Subcutaneous abdominal adipose tissue (tissue), 5 donors: ENCODE measurements at regions not wholly inside any gene's neighbourhood (a gene's known extent, or its start where the extent isn't known, plus 50 kb on each side); places are given as distances from the start of the nearest gene placed in this dataset.
"Not testable (repeated sequence)": the region's sequence is repeated elsewhere in the genome, so short reads cannot be mapped to it uniquely, and the experiment has no call there.

Experiments used
- H3K27ac ChIP-seq: one replicate; pipeline ENCODE4 v1.7.0; 2013; ENCODE audit warnings: low read depth, mild to moderate bottlenecking, inconsistent platforms, low read length, moderate library complexity
- H3K27me3 ChIP-seq, 5 donors: one replicate each; pipeline ENCODE4 v1.7.0; 2013; ENCODE audit warnings: low read length in 5 of 5, inconsistent platforms in 1 of 5; ENCODE audit not compliant: control insufficient read depth in 5 of 5, insufficient read depth in 4 of 5
- H3K36me3 ChIP-seq, 5 donors: one replicate each; pipeline ENCODE4 v1.7.0; 2013; ENCODE audit warnings: low read length in 5 of 5; ENCODE audit not compliant: control insufficient read depth in 5 of 5, insufficient read depth in 5 of 5
- H3K4me1 ChIP-seq, 5 donors: one replicate each; pipeline ENCODE4 v1.7.0; 2013; ENCODE audit warnings: low read length in 5 of 5, mild to moderate bottlenecking in 3 of 5, moderate library complexity in 1 of 5; ENCODE audit not compliant: control insufficient read depth in 5 of 5, insufficient read depth in 5 of 5
- H3K4me3 ChIP-seq, 5 donors: one replicate each; pipeline ENCODE4 v1.7.0; 2013; ENCODE audit warnings: low read length in 5 of 5, low read depth in 1 of 5
- H3K9ac ChIP-seq, 5 donors: one replicate each; pipeline ENCODE4 v1.7.0; 2013; ENCODE audit warnings: low read length in 5 of 5, mild to moderate bottlenecking in 4 of 5, moderate library complexity in 3 of 5
- H3K9me3 ChIP-seq, 5 donors: one replicate each; pipeline ENCODE4 v1.7.0; 2013; ENCODE audit warnings: low read length in 5 of 5; ENCODE audit not compliant: control insufficient read depth in 5 of 5
- donor health status: healthy.
- donor health status: healthy.
- donor health status: healthy.
- donor health status: healthy.
- donor health status: healthy.

- Histone ChIP-seq H3K4me1 (no peaks in the 10 kb centered on the region), H3K27me3 (no peaks in the 10 kb centered on the region), H3K9ac (no peak overlapping the region), H3K4me3 (no peak overlapping the region), H3K9me3 (peaks cover 0 to 8% (median 0%) of the 10 kb centered on the region in 5 donors), H3K27ac (no peak overlapping the region), H3K36me3 (no peaks in the 10 kb centered on the region)
Observed at GRCh38 chr7:10439027-10439426, 534.6 kb upstream of the PHF14 start.

GRCh38 chr7:10455936-10456335 is 517.7 kb upstream of the PHF14 start:
- Histone ChIP-seq H3K4me3 (no peak overlapping the region), H3K4me1 (no peaks in the 10 kb centered on the region), H3K9ac (no peak overlapping the region), H3K36me3 (no peaks in the 10 kb centered on the region), H3K9me3 (peaks cover 0 to 4% (median 3%) of the 10 kb centered on the region in 5 donors), H3K27ac (no peak overlapping the region), H3K27me3 (no peaks in the 10 kb centered on the region)

- Histone ChIP-seq H3K27ac (no peak overlapping the region), H3K4me1 (no peaks in the 10 kb centered on the region), H3K9ac (no peak overlapping the region), H3K27me3 (no peaks in the 10 kb centered on the region), H3K4me3 (no peak overlapping the region), H3K36me3 (no peaks in the 10 kb centered on the region), H3K9me3 (peaks cover 0 to 4% (median 0%) of the 10 kb centered on the region in 5 donors)
Observed at GRCh38 chr7:10460474-10460873, 513.2 kb upstream of the PHF14 start.

GRCh38 chr7:10463701-10464100 is 510.0 kb upstream of the PHF14 start:
- Histone ChIP-seq H3K36me3 (no peaks in the 10 kb centered on the region), H3K4me3 (no peak overlapping the region), H3K4me1 (no peaks in the 10 kb centered on the region), H3K27me3 (no peaks in the 10 kb centered on the region), H3K27ac (no peak overlapping the region), H3K9ac (no peak overlapping the region), H3K9me3 (no peaks in the 10 kb centered on the region)

GRCh38 chr7:10465536-10465935 is 508.1 kb upstream of the PHF14 start:
- H3K4me1 ChIP-seq, H3K9ac ChIP-seq, H3K27ac ChIP-seq, H3K27me3 ChIP-seq, H3K4me3 ChIP-seq, H3K9me3 ChIP-seq, H3K36me3 ChIP-seq: not testable (repeated sequence)

- no peaks in the 10 kb centered on the region for H3K36me3 ChIP-seq
- H3K27me3 ChIP-seq = no peaks in the 10 kb centered on the region
- no peak overlapping the region for H3K9ac ChIP-seq
- H3K27ac ChIP-seq = no peak overlapping the region
- no peaks in the 10 kb centered on the region for H3K9me3 ChIP-seq
- H3K4me3 ChIP-seq = no peak overlapping the region
- H3K4me1 ChIP-seq = no peaks in the 10 kb centered on the region
Observed at GRCh38 chr7:10468908-10469307, 504.8 kb upstream of the PHF14 start.

- Histone ChIP-seq H3K4me3 (no peak overlapping the region), H3K4me1 (no peaks in the 10 kb centered on the region), H3K9me3 (no peaks in the 10 kb centered on the region), H3K27me3 (no peaks in the 10 kb centered on the region), H3K9ac (no peak overlapping the region), H3K36me3 (no peaks in the 10 kb centered on the region), H3K27ac (no peak overlapping the region)
Observed at GRCh38 chr7:10469476-10469875, 504.2 kb upstream of the PHF14 start.

- Histone ChIP-seq H3K9ac (no peak overlapping the region), H3K9me3 (no peaks in the 10 kb centered on the region), H3K27me3 (no peaks in the 10 kb centered on the region), H3K27ac (no peak overlapping the region), H3K36me3 (no peaks in the 10 kb centered on the region), H3K4me1 (no peaks in the 10 kb centered on the region), H3K4me3 (no peak overlapping the region)
Observed at GRCh38 chr7:10471280-10472058, 502.2 kb upstream of the PHF14 start.

GRCh38 chr7:10472115-10472514 is 501.6 kb upstream of the PHF14 start:
- Histone ChIP-seq H3K36me3 (no peaks in the 10 kb centered on the region), H3K27ac (no peak overlapping the region), H3K4me1 (no peaks in the 10 kb centered on the region), H3K9ac (no peak overlapping the region), H3K27me3 (no peaks in the 10 kb centered on the region), H3K4me3 (no peak overlapping the region), H3K9me3 (no peaks in the 10 kb centered on the region)

- no peaks in the 10 kb centered on the region for H3K4me1 ChIP-seq
- no peak overlapping the region for H3K27ac ChIP-seq
- H3K27me3 ChIP-seq = no peaks in the 10 kb centered on the region
- H3K9me3 ChIP-seq = no peaks in the 10 kb centered on the region
- no peaks in the 10 kb centered on the region for H3K36me3 ChIP-seq
- H3K4me3 ChIP-seq = no peak overlapping the region
- H3K9ac ChIP-seq = no peak overlapping the region
Observed at GRCh38 chr7:10473569-10473968, 500.1 kb upstream of the PHF14 start.
